Neural crest cell (in vitro differentiated cells): ENCODE measurements at regions not wholly inside any gene's neighbourhood (a gene's known extent, or its start where the extent isn't known, plus 50 kb on each side); places are given as distances from the start of the nearest gene placed in this dataset.
"Not testable (repeated sequence)": the region's sequence is repeated elsewhere in the genome, so short reads cannot be mapped to it uniquely, and the experiment has no call there.

Experiments
- DNase-seq: peaks from one replicate; pipeline ENCODE4 v3.0.0; 2021; ENCODE audit warnings: low read depth, mixed read lengths, low spot score
- H3K27ac Mint-ChIP-seq: one replicate; pipeline ENCODE4 v1.8.0; 2021; ENCODE audit warnings: mild to moderate bottlenecking, mixed read lengths; ENCODE audit not compliant: unreplicated experiment
- H3K27me3 Mint-ChIP-seq: 2 replicates; pipeline ENCODE4 v1.8.0; 2021; ENCODE audit warnings: low read depth, mild to moderate bottlenecking, mixed read lengths
- H3K36me3 Mint-ChIP-seq: 2 replicates; pipeline ENCODE4 v1.8.0; 2021; ENCODE audit warnings: low read depth, mild to moderate bottlenecking, mixed read lengths
- H3K4me1 Mint-ChIP-seq: 2 replicates; pipeline ENCODE4 v1.8.0; 2021; ENCODE audit warnings: mixed read lengths
- H3K4me3 Mint-ChIP-seq: one replicate; pipeline ENCODE4 v1.8.0; 2021; ENCODE audit warnings: mild to moderate bottlenecking, mixed read lengths
- H3K9me3 Mint-ChIP-seq: 2 replicates; pipeline ENCODE4 v1.8.0; 2021; ENCODE audit warnings: mixed read lengths
- TF ChIP-seq, protein P1 (sequence below): fragments of 200-600 bp; sonication (generic); conservative IDR thresholded peaks from 2 replicates; pipeline ENCODE4 v1.5.0; 2021; ENCODE audit warnings: antibody characterized with exemption, mild to moderate bottlenecking

DNA sequence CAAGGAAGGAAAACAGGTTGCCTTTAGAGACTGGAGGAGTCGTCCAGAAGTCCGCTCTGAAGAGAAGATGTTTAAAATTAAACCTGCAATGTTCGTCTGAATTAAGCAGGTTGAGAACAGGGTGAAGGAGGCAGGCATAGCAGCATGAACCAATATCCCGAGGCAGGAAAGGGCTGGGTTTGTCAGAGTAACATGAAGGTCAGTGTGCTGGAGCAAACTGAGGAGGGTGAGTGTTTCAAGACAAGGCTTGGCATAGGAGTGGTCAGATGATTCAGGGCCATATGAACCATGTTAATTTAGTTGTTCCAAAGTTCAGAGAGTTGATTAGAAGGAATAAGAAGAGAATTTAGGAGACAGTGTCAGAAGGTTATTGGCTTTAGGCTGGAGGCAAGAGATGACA, 93.3 kb downstream of the UTRN start:
- H3K9me3 Mint-ChIP-seq, result peaks cover 5% of the 10 kb centered on the region

DNA sequence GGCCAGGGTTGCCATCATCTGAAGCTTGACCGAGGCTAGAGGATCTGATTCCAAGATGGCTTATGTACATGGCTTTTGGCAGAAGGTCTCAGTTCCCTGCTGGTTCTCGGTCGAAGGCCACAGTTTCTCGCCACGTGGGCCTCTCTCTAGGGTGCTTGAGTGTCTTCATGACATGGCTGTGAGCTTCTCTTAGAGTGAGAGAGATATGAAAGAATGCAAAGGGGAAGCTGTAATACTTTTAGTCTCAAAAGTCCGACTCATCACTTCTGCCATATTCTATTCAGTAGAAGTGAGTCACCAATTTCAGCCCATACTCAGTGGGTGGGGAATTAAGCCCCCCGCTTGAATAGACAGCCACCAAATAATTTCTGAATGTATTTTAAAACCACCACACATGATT, 94.2 kb downstream of the UTRN start:
- Mint-ChIP-seq H3K4me3 (no peak overlapping the region), H3K9me3 (peaks cover 5% of the 10 kb centered on the region), H3K27me3 (no peaks in the 10 kb centered on the region), H3K4me1 (no peaks in the 10 kb centered on the region), H3K27ac (no peak overlapping the region), H3K36me3 (peaks cover 11% of the 10 kb centered on the region)
- no peak for DNase-seq
- TF ChIP-seq, protein P1, sequence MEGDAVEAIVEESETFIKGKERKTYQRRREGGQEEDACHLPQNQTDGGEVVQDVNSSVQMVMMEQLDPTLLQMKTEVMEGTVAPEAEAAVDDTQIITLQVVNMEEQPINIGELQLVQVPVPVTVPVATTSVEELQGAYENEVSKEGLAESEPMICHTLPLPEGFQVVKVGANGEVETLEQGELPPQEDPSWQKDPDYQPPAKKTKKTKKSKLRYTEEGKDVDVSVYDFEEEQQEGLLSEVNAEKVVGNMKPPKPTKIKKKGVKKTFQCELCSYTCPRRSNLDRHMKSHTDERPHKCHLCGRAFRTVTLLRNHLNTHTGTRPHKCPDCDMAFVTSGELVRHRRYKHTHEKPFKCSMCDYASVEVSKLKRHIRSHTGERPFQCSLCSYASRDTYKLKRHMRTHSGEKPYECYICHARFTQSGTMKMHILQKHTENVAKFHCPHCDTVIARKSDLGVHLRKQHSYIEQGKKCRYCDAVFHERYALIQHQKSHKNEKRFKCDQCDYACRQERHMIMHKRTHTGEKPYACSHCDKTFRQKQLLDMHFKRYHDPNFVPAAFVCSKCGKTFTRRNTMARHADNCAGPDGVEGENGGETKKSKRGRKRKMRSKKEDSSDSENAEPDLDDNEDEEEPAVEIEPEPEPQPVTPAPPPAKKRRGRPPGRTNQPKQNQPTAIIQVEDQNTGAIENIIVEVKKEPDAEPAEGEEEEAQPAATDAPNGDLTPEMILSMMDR, result no peak

More for the DNA sequence above, 93.3 kb downstream of the UTRN start:
- Mint-ChIP-seq H3K4me3 (no peak overlapping the region), H3K27ac (no peak overlapping the region), H3K4me1 (no peaks in the 10 kb centered on the region), H3K27me3 (no peaks in the 10 kb centered on the region), H3K36me3 (peaks cover 11% of the 10 kb centered on the region)
- TF ChIP-seq, protein P1, result no peak
- DNase-seq, result no peak

DNA sequence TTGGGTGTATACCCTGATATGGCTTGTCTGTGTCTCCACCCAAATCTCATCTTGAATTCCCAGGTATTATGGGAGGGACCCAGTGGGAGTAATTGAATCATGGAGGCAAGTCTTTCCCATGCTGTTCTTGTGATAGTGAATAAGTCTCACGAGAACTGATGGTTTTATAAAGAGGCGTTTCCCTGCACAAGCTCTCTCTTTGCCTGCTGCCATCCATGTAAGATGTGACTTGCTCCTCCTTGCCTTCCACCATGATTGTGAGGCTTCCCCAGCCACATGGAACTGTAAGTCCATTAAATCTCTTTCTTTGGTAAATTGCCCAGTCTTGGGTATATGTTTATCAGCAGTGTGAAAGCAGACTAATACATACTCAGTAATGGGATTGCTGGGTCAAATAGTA, 96.4 kb downstream of the UTRN start:
- H3K4me1 Mint-ChIP-seq, H3K27ac Mint-ChIP-seq, DNase-seq, H3K27me3 Mint-ChIP-seq, H3K9me3 Mint-ChIP-seq, H3K4me3 Mint-ChIP-seq: not testable (repeated sequence)
- peaks cover 11% of the 10 kb centered on the region for H3K36me3 Mint-ChIP-seq

DNA sequence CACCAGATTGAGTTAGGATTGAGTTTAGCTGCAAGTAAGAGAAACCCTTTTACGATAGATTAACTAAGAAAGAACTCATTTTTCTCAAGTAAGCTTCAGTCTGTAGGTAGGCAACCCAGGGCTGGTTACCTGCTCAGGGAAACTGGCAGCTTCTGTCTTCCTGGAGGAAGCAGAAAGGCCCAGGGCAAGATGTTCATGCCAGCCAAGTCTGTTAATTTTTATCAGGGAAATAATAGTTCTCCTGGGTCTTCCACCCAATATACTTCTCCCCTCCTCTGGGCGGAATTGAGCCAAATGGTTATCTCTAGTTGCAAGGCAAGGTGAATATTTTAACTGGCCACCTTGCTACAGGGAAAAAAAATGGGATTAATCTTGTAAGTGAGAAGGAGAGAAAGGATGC, 98.2 kb downstream of the UTRN start:
- Mint-ChIP-seq H3K27me3 (no peaks in the 10 kb centered on the region), H3K36me3 (peaks cover 11% of the 10 kb centered on the region), H3K4me3 (no peak overlapping the region), H3K27ac (no peak overlapping the region), H3K4me1 (no peaks in the 10 kb centered on the region), H3K9me3 (peaks cover 5% of the 10 kb centered on the region)
- DNase-seq, result no peak
- TF ChIP-seq, protein P1, result no peak

DNA sequence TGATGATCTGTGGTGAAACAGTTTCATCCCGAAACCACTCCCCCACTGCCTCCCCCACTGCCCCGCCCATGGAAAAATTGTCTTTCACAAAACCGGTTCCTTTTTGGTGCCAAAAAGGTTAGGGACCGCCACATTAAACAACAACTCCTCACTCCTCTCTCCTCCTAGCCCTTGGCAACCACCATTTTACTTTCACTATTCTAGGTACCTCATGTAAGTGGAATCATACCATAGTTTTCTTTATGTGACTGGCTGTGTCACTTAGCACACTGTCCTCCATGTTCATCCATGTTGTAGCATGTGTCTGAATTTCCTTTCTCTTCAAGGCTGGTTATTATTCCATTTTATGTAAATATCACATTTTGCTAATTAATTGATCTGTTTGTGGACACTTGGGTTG, 99.3 kb downstream of the UTRN start:
- no peak for DNase-seq
- no peaks in the 10 kb centered on the region for H3K27me3 Mint-ChIP-seq

DNA sequence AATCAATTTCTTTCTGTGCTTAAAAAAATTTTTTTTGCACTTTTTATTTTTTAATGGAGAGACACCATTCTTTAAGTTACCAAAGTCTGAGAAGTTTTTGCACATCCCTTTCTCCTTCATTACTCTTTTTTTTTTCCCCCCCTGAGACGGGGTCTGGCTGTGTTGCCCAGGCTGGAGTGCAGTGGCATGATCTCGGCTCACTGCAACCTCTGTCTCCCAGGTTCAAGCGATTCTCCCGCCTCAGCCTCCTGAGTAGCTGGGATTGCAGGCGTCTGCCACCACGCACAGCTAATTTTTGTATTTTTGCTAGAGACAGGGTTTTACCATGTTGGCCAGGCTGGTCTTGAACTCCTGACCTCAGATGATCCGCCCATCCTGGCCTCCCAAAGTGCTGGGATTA, 104.3 kb downstream of the UTRN start:
- H3K36me3 Mint-ChIP-seq, H3K9me3 Mint-ChIP-seq, H3K4me1 Mint-ChIP-seq, H3K4me3 Mint-ChIP-seq, DNase-seq, H3K27me3 Mint-ChIP-seq, H3K27ac Mint-ChIP-seq: not testable (repeated sequence)

More for the DNA sequence above, 99.3 kb downstream of the UTRN start:
- Mint-ChIP-seq H3K9me3 (peaks cover 5% of the 10 kb centered on the region), H3K4me3 (no peak overlapping the region), H3K27ac (no peak overlapping the region), H3K36me3 (peaks cover 9% of the 10 kb centered on the region), H3K4me1 (no peaks in the 10 kb centered on the region)
- TF ChIP-seq, protein P1, result no peak

DNA sequence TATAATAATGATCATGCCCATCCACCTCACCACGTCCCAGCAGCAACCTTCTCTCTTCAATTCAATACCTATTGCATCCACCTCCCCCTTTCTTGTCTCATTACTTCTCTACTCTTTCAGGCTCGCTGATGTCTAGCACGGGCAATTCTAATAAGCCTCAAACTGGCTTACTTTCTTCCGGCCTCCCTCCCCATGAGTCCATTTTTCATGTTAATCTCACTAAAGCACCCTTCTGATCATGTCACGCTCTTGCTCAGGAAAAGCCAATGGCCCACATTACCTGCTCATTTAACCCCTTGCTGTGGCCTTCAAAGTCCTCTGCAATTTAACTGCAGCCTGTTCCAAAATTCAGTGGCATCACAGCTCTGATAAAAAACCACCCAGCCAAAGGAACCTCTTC, 105.1 kb downstream of the UTRN start:
- no peaks in the 10 kb centered on the region for H3K4me1 Mint-ChIP-seq
- peaks cover 5% of the 10 kb centered on the region for H3K36me3 Mint-ChIP-seq
- no peaks in the 10 kb centered on the region for H3K27me3 Mint-ChIP-seq
- H3K9me3 Mint-ChIP-seq, result no peaks in the 10 kb centered on the region
- no peak for DNase-seq
- no peak overlapping the region for H3K4me3 Mint-ChIP-seq
- TF ChIP-seq, protein P1, result no peak
- H3K27ac Mint-ChIP-seq, result no peak overlapping the region
